Omental fat pad (tissue), 3 donors: ENCODE measurements at regions not wholly inside any gene's neighbourhood (a gene's known extent, or its start where the extent isn't known, plus 50 kb on each side); places are given as distances from the start of the nearest gene placed in this dataset.

Experiments
- ATAC-seq: fragments of 150-250 bp; one replicate; pipeline ENCODE4 v1.9.1; 2016; ENCODE audit warnings: mild to moderate bottlenecking, moderate library complexity; ENCODE audit not compliant: low FRiP score
- DNase-seq: peaks from one replicate; pipeline ENCODE4 v3.0.0-alpha.2; 2019; ENCODE audit warnings: low spot score
- TF ChIP-seq, protein P1 (sequence below), 3 donors: fragments of 450-650 bp; IDR thresholded peaks; one replicate each; pipeline ENCODE4 v1.5.1; 2016 to 2017; ENCODE audit warnings: antibody characterized with exemption in 3 of 3, mild to moderate bottlenecking in 3 of 3, moderate library complexity in 2 of 3

DNA sequence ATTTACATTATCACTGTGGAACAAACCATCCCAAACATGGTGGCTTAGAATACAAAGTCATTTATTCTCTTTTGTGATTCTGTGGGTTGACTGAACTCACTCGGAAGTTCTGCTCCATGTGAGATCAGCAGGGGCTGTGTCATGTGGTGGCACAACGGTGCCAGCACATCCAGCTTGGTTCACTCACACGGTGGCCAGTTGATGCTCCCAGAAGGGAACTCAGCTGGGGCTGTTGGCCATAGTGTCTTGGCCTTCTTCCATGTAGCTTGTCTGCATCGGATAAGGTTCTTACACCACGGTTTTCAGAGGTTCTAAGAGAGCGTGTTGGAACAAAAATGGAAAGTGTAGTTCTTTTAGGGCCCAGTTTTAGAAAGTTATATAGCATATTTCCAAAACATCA is 312.7 kb downstream of the DMRT2 start:
- TF ChIP-seq, protein P1, sequence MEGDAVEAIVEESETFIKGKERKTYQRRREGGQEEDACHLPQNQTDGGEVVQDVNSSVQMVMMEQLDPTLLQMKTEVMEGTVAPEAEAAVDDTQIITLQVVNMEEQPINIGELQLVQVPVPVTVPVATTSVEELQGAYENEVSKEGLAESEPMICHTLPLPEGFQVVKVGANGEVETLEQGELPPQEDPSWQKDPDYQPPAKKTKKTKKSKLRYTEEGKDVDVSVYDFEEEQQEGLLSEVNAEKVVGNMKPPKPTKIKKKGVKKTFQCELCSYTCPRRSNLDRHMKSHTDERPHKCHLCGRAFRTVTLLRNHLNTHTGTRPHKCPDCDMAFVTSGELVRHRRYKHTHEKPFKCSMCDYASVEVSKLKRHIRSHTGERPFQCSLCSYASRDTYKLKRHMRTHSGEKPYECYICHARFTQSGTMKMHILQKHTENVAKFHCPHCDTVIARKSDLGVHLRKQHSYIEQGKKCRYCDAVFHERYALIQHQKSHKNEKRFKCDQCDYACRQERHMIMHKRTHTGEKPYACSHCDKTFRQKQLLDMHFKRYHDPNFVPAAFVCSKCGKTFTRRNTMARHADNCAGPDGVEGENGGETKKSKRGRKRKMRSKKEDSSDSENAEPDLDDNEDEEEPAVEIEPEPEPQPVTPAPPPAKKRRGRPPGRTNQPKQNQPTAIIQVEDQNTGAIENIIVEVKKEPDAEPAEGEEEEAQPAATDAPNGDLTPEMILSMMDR (IDR thresholded peaks at IDR 0.05): no peak
- no peak for ATAC-seq
- no peak for DNase-seq

DNA sequence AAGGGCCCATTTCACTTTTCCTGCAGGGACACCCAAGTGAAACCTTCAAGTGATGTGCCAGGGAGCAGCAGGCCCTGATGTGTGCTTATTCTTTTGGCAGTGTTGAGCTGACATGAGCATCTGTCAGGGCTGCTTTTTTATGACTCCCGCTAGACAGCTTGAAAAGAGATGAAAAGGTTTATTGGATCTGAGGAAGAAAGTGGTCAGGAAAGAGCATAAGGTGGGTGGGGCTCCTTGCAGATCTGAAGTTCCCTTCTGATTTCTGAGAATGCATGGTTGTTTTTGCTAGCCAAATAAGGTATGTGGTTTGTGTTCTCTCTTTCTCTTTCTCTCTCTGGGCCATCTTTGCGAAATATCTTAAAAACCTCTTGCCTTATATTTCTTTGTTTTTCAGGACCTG is 316.1 kb downstream of the DMRT2 start:
- no peak for ATAC-seq
- TF ChIP-seq, protein P1 (IDR thresholded peaks at IDR 0.05): no peak
- no peak for DNase-seq

DNA sequence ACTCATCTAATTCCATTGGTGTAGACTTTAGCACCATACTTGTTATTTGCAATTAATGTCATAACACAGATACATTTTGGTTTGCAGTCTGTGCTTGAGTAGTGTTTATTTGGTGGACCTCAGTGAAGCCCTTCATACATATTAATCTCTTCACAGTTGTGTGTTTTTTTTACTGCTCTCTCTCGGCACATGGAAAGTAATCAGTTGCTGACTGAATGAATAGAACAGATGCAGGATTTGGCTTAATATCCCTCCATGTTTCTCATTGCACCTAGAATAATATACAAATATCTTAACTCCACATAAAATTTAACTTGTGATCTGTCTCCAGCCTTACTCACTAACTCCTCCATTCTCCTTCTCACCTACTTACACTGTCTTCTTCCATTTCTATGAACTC is 319.1 kb downstream of the DMRT2 start:
- no peak for ATAC-seq
- TF ChIP-seq, protein P1 (IDR thresholded peaks at IDR 0.05): no peak
- no peak for DNase-seq

DNA sequence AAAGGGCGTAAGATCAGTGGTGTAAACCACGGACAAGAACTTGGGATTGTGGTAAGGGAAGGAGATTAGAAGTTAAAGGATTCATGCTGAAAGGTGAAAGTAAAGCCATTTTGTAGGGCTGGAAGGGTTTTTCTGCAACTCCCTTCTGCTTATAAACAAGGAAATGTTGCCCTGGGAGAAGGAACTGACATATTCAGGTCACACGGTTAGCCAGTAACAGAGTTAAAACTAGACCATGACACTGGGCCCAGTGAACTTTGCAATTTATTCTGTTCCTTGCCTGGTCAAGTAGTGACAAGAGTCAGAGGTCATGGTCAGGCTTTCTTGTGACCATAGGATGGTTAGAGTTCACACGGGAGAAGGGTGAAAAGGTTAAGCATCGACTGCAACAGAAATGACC is 323.3 kb downstream of the DMRT2 start:
- ATAC-seq (no peak), DNase-seq (no peak)
- TF ChIP-seq, protein P1 (IDR thresholded peaks at IDR 0.05): no peak

DNA sequence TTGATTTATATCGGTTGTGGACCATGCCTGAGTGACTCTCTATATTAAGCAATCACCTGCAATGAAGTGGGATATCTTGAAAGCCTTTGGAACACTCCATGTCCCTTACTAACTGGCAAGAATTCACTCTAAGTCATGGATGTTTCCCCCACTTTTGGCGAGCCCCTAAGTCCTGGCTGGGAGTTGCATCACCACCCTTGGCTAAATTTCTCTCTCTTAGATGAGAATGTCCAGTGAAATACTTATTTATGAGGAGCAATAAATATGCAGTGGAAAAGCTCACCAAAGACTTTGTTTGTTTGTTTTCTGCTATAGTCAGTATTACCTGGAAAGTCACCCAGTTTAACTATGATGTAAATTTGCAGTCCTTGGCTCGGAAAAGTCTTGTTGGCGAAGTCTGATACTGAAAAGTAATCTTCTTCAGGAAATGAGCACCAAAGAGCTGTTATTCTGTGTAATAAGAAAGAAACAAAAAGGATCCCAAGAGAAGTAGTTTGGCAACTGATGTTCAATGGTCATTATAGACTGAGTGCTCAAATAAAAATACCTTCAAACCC is 333.8 kb downstream of the DMRT2 start:
- TF ChIP-seq, protein P1 (IDR thresholded peaks at IDR 0.05): no peak
- ATAC-seq: no peak
- DNase-seq: no peak

DNA sequence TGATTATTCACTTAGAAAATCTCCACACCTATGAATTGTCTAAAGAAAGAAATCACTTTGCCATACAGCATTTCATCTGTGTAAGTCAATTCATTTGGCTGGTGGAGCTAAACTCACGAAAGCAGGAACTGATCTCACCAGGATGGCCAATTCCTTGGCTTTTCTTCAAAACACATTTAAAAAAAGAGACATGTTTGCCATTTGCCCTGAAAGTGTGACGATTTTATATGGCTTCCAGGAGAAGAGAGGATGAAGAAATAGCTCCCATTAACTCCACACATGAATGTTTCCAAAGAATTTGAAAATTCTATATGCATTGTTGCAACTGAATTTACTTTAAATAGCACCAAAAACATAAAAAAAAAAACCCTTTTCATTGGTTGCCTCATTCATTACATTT is 334.7 kb downstream of the DMRT2 start:
- DNase-seq (no peak), ATAC-seq (no peak)
- TF ChIP-seq, protein P1 (IDR thresholded peaks at IDR 0.05): no peak

DNA sequence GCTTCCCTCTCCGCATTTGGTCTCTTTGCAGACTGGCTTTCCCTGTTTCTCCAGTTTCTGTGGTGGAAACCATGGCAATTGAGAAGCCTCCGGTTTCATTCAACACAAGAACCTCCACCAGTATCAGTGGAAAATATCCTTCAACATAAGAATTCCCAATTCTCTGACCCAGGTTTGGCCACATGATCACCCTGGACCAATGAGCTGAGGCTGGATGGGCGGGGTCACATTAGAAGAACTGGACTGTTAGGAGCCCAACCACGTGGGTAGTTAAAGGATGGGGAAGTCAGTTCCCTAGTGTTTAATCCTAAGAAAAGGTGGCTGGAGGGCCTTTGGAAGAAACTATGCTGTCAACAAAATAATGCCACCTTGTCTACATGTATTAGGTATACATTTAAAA is 336.3 kb downstream of the DMRT2 start:
- ATAC-seq: no peak
- TF ChIP-seq, protein P1 (IDR thresholded peaks at IDR 0.05): no peak

More for the DNA sequence above, 336.3 kb downstream of the DMRT2 start:
- DNase-seq: no peak
